GM21529 (cell line): ENCODE measurements at regions not wholly inside any gene's neighbourhood (a gene's known extent, or its start where the extent isn't known, plus 50 kb on each side); places are given as distances from the start of the nearest gene placed in this dataset.
"Not testable (repeated sequence)": the region's sequence is repeated elsewhere in the genome, so short reads cannot be mapped to it uniquely, and the experiment has no call there.

Experiments
- ATAC-seq: cut with Tn5 transposase; IDR thresholded peaks from one replicate; pipeline ENCODE4 v1.9.1; 2021; ENCODE audit not compliant: unreplicated experiment

GRCh38 chr9:85108746-85109145, 439.2 kb downstream of the NTRK2 start:
- no peak for ATAC-seq

- no peak for ATAC-seq
Observed at GRCh38 chr9:85108229-85108628, 438.7 kb downstream of the NTRK2 start.

GRCh38 chr9:85089188-85089969, 419.9 kb downstream of the NTRK2 start:
- ATAC-seq = no peak

- ATAC-seq = no peak
Observed at GRCh38 chr9:85081963-85082362, 412.4 kb downstream of the NTRK2 start.

- no peak for ATAC-seq
Observed at GRCh38 chr9:85079349-85079748, 409.8 kb downstream of the NTRK2 start.

GRCh38 chr9:85077944-85078343, 408.4 kb downstream of the NTRK2 start:
- no peak for ATAC-seq

- ATAC-seq = not testable (repeated sequence)
Observed at GRCh38 chr9:85077146-85077545, 407.6 kb downstream of the NTRK2 start.
